ENCODE measurements at regions not wholly inside any gene's neighbourhood (a gene's known extent, or its start where the extent isn't known, plus 50 kb on each side); places are given as distances from the start of the nearest gene placed in this dataset.

DNA sequence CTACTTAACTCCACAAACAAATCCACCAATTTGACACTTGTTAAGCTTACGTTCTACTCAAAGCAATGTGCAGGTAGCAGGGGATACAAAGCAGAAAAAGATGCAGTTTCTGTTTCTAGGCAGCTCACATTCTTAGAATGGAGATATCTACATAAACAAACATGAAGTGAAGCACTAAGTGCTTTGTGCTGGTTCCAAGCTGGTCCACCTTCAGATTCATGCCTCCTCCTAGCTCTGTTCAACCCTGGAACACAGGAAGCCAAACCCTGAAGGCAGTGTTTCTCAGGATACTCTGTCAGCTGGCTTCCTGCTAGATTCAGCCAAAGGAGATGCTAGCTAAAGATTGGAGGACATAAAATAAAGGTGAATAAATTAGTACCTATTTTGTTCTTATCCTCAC lies 55.3 kb upstream of the NOL4 start:
- no peak for DNase-seq (ENCODE audit: low read depth, low spot score)
- Histone ChIP-seq H3K4me3 (ENCODE audit: insufficient read length, low read depth) (no peak overlapping the region), H3K36me3 (ENCODE audit: insufficient read depth, insufficient read length, low read length) (no peaks in the 10 kb centered on the region), H3K4me1 (ENCODE audit: insufficient read depth, insufficient read length) (no peaks in the 10 kb centered on the region), H3K9me3 (ENCODE audit: insufficient read depth, low read length) (no peaks in the 10 kb centered on the region), H3K27me3 (ENCODE audit: insufficient read depth, insufficient read length) (no peaks in the 10 kb centered on the region), H3K9ac (ENCODE audit: insufficient read length, low read depth) (no peak overlapping the region)
- TF ChIP-seq YY1 (IDR thresholded peaks at IDR 0.05; ENCODE audit: insufficient read depth, insufficient read length) (no peak), SUZ12 (IDR thresholded peaks at IDR 0.05; ENCODE audit: extremely low read depth, insufficient read depth, insufficient read length) (no peak)

DNA sequence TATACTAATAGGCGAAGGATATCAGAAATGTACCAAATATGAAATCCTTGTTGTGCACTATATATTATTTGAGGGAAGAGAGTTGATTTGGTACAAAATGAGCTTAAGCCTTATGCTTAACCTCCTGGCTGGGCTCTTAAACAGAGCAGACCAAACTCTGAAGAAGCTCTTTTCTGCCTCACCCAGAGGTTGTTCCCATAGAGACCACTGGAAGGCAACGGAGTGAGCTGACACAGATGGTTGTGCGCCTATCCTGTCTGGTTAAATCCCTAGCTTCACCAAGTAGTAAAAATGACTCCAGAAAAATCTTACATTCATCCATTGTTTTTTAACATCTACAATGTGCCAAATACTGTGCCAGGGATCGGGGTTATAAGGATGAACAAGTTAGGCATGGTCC lies 55.9 kb upstream of the NOL4 start:
- Histone ChIP-seq H3K4me1 (ENCODE audit: insufficient read depth, insufficient read length) (no peaks in the 10 kb centered on the region), H3K9ac (ENCODE audit: insufficient read length, low read depth) (no peak overlapping the region), H3K36me3 (ENCODE audit: insufficient read depth, insufficient read length, low read length) (no peaks in the 10 kb centered on the region), H3K4me3 (ENCODE audit: insufficient read length, low read depth) (no peak overlapping the region), H3K9me3 (ENCODE audit: insufficient read depth, low read length) (no peaks in the 10 kb centered on the region), H3K27me3 (ENCODE audit: insufficient read depth, insufficient read length) (no peaks in the 10 kb centered on the region)
- TF ChIP-seq SUZ12 (IDR thresholded peaks at IDR 0.05; ENCODE audit: extremely low read depth, insufficient read depth, insufficient read length), result no peak
- TF ChIP-seq YY1 (IDR thresholded peaks at IDR 0.05; ENCODE audit: insufficient read depth, insufficient read length), result no peak
- no peak for TF ChIP-seq ZNF274 (IDR thresholded peaks at IDR 0.05; ENCODE audit: low read depth, low read length)
- DNase-seq (ENCODE audit: low read depth, low spot score), result no peak

- no peaks in the 10 kb centered on the region for H3K9me3 ChIP-seq (ENCODE audit: insufficient read depth, low read length)
- no peak overlapping the region for H3K9ac ChIP-seq (ENCODE audit: insufficient read length, low read depth)
- H3K4me3 ChIP-seq (ENCODE audit: insufficient read length, low read depth), result no peak overlapping the region
- no peaks in the 10 kb centered on the region for H3K27me3 ChIP-seq (ENCODE audit: insufficient read depth, insufficient read length)
- no peaks in the 10 kb centered on the region for H3K36me3 ChIP-seq (ENCODE audit: insufficient read depth, insufficient read length, low read length)
- DNase-seq (ENCODE audit: low read depth, low spot score), result no peak
- no peaks in the 10 kb centered on the region for H3K4me1 ChIP-seq (ENCODE audit: insufficient read depth, insufficient read length)
- TF ChIP-seq ZNF274 (IDR thresholded peaks at IDR 0.05; ENCODE audit: low read depth, low read length) (no peak), YY1 (IDR thresholded peaks at IDR 0.05; ENCODE audit: insufficient read depth, insufficient read length) (no peak), SUZ12 (IDR thresholded peaks at IDR 0.05; ENCODE audit: extremely low read depth, insufficient read depth, insufficient read length) (no peak)
Observed at GRCh38 chr18:34281290-34281689, 56.6 kb upstream of the NOL4 start.

- Histone ChIP-seq H3K9me3 (ENCODE audit: insufficient read depth, low read length) (no peaks in the 10 kb centered on the region), H3K9ac (ENCODE audit: insufficient read length, low read depth) (no peak overlapping the region), H3K27me3 (ENCODE audit: insufficient read depth, insufficient read length) (no peaks in the 10 kb centered on the region), H3K4me1 (ENCODE audit: insufficient read depth, insufficient read length) (no peaks in the 10 kb centered on the region), H3K4me3 (ENCODE audit: insufficient read length, low read depth) (no peak overlapping the region), H3K36me3 (ENCODE audit: insufficient read depth, insufficient read length, low read length) (no peaks in the 10 kb centered on the region)
- no peak for TF ChIP-seq SUZ12 (IDR thresholded peaks at IDR 0.05; ENCODE audit: extremely low read depth, insufficient read depth, insufficient read length)
- TF ChIP-seq ZNF274 (IDR thresholded peaks at IDR 0.05; ENCODE audit: low read depth, low read length), result no peak
- no peak for TF ChIP-seq YY1 (IDR thresholded peaks at IDR 0.05; ENCODE audit: insufficient read depth, insufficient read length)
- no peak for DNase-seq (ENCODE audit: low read depth, low spot score)
Observed at GRCh38 chr18:34281722-34282121, 57.0 kb upstream of the NOL4 start.

- H3K9ac ChIP-seq (ENCODE audit: insufficient read length, low read depth), result no peak overlapping the region
- H3K4me1 ChIP-seq (ENCODE audit: insufficient read depth, insufficient read length), result no peaks in the 10 kb centered on the region
- DNase-seq (ENCODE audit: low read depth, low spot score), result no peak
- H3K27me3 ChIP-seq (ENCODE audit: insufficient read depth, insufficient read length), result no peaks in the 10 kb centered on the region
- H3K36me3 ChIP-seq (ENCODE audit: insufficient read depth, insufficient read length, low read length), result no peaks in the 10 kb centered on the region
- TF ChIP-seq YY1 (IDR thresholded peaks at IDR 0.05; ENCODE audit: insufficient read depth, insufficient read length) (no peak), ZNF274 (IDR thresholded peaks at IDR 0.05; ENCODE audit: low read depth, low read length) (no peak), SUZ12 (IDR thresholded peaks at IDR 0.05; ENCODE audit: extremely low read depth, insufficient read depth, insufficient read length) (no peak)
- H3K4me3 ChIP-seq (ENCODE audit: insufficient read length, low read depth), result no peak overlapping the region
- peaks cover 7% of the 10 kb centered on the region; the same call in 1 of the 2 replicates for H3K9me3 ChIP-seq (ENCODE audit: insufficient read depth, low read length)
Observed at GRCh38 chr18:34283506-34283905, 58.8 kb upstream of the NOL4 start.

- Histone ChIP-seq H3K27me3 (ENCODE audit: insufficient read depth, insufficient read length) (no peaks in the 10 kb centered on the region), H3K4me3 (ENCODE audit: insufficient read length, low read depth) (no peak overlapping the region), H3K9me3 (ENCODE audit: insufficient read depth, low read length) (peaks cover 7% of the 10 kb centered on the region; the same call in 1 of the 2 replicates), H3K9ac (ENCODE audit: insufficient read length, low read depth) (no peak overlapping the region), H3K36me3 (ENCODE audit: insufficient read depth, insufficient read length, low read length) (no peaks in the 10 kb centered on the region), H3K4me1 (ENCODE audit: insufficient read depth, insufficient read length) (no peaks in the 10 kb centered on the region)
- no peak for TF ChIP-seq ZNF274 (IDR thresholded peaks at IDR 0.05; ENCODE audit: low read depth, low read length)
- TF ChIP-seq YY1 (IDR thresholded peaks at IDR 0.05; ENCODE audit: insufficient read depth, insufficient read length), result no peak
- no peak for TF ChIP-seq SUZ12 (IDR thresholded peaks at IDR 0.05; ENCODE audit: extremely low read depth, insufficient read depth, insufficient read length)
- DNase-seq (ENCODE audit: low read depth, low spot score), result no peak
Observed at GRCh38 chr18:34287825-34288224, 63.1 kb upstream of the NOL4 start.

DNA sequence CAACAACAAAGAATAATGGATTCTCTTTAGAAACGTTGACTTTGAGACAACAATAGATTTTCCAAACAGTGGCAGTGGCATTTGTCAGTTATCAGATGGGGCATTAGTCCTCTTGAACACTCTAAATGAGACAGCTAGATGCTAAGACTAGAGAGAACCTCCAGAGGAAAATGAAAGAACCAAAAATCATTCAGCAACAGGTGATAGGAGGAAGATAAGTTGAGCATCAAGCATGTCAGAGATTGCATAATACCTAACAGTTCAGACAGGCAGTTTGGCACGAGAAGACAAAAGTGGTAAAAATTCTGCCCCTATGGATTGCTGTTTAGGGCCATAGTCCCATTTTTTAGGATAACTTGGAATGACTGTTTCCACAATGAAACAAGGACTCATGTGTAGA lies 67.9 kb upstream of the NOL4 start:
- no peak for TF ChIP-seq YY1 (IDR thresholded peaks at IDR 0.05; ENCODE audit: insufficient read depth, insufficient read length)
- no peak for TF ChIP-seq SUZ12 (IDR thresholded peaks at IDR 0.05; ENCODE audit: extremely low read depth, insufficient read depth, insufficient read length)
- TF ChIP-seq ZNF274 (IDR thresholded peaks at IDR 0.05; ENCODE audit: low read depth, low read length), result no peak
- Histone ChIP-seq H3K4me1 (ENCODE audit: insufficient read depth, insufficient read length) (no peaks in the 10 kb centered on the region), H3K4me3 (ENCODE audit: insufficient read length, low read depth) (no peak overlapping the region), H3K27me3 (ENCODE audit: insufficient read depth, insufficient read length) (no peaks in the 10 kb centered on the region), H3K9me3 (ENCODE audit: insufficient read depth, low read length) (peaks cover 13% of the 10 kb centered on the region), H3K36me3 (ENCODE audit: insufficient read depth, insufficient read length, low read length) (no peaks in the 10 kb centered on the region), H3K9ac (ENCODE audit: insufficient read length, low read depth) (no peak overlapping the region)
- no peak for DNase-seq (ENCODE audit: low read depth, low spot score)

DNA sequence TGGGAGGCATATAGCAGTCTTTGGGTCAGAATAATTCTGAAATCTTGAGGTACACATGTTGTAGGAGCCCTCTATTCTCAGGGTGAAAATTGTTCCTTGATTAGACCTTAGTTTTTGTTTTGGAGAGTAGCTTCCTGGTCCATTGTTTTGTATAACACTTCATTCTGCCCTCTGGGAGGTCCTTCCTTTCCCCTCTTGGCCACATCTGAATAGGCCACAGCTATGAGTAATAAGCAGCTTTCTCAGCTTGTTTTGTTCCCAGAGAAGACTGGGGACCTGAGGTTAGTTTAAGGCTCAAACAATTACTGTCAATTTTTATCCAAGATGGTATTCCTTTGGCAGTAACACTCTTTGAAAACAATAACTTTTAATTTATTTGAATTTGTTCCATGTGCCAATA lies 72.6 kb upstream of the NOL4 start:
- H3K9ac ChIP-seq (ENCODE audit: insufficient read length, low read depth), result no peak overlapping the region
- no peaks in the 10 kb centered on the region for H3K4me1 ChIP-seq (ENCODE audit: insufficient read depth, insufficient read length)
- TF ChIP-seq ZNF274 (IDR thresholded peaks at IDR 0.05; ENCODE audit: low read depth, low read length) (no peak), SUZ12 (IDR thresholded peaks at IDR 0.05; ENCODE audit: extremely low read depth, insufficient read depth, insufficient read length) (no peak), YY1 (IDR thresholded peaks at IDR 0.05; ENCODE audit: insufficient read depth, insufficient read length) (no peak)
- H3K4me3 ChIP-seq (ENCODE audit: insufficient read length, low read depth), result no peak overlapping the region
- DNase-seq (ENCODE audit: low read depth, low spot score), result peak; percentile 25
- no peaks in the 10 kb centered on the region for H3K27me3 ChIP-seq (ENCODE audit: insufficient read depth, insufficient read length)
- H3K36me3 ChIP-seq (ENCODE audit: insufficient read depth, insufficient read length, low read length), result no peaks in the 10 kb centered on the region
- H3K9me3 ChIP-seq (ENCODE audit: insufficient read depth, low read length), result peaks cover 8% of the 10 kb centered on the region; the same call in 1 of the 2 replicates
